ENCODE measurements at regions not wholly inside any gene's neighbourhood (a gene's known extent, or its start where the extent isn't known, plus 50 kb on each side); places are given as distances from the start of the nearest gene placed in this dataset.

DNA sequence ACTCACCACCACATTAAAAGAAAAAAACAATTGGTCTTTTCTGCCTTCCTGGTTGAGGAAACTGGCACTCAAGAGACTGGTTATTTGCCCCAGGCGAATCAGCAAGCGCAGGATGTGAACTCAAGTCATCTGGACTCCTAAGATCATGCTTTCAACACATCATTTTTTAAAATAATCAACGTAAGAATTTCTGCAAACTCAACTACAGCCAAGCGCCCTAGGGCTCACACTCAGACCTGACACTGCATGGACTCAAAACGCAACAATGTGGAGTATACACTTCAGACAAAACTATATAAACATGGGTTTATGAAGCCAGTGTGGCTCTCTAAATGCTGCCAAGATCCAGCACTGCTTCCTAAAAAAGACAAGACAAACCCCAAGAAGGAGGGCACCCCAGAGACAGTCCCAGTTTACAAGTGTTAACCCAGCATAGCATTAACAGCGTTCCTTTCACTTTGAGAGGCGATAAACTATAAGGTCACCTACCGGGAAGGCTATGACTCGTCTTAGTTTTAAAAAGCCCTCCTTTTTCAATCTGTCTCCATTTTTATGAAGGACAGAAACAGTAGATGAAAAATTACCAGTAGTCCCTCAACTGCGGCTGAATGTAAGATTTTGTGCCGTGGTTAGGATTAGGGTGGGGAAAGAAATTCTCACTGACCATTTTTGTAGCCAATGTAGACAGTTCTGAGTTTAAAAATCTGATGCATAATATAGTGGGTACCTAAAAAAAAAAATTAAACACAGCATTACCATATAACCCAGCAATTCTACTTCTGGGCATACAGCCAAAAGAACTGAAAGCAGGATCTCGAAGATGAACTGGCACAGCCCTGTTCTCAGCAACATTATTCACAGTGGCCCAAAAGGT lies 54.8 kb downstream of the SIPA1L2 start:
- TF ChIP-seq, protein P1, sequence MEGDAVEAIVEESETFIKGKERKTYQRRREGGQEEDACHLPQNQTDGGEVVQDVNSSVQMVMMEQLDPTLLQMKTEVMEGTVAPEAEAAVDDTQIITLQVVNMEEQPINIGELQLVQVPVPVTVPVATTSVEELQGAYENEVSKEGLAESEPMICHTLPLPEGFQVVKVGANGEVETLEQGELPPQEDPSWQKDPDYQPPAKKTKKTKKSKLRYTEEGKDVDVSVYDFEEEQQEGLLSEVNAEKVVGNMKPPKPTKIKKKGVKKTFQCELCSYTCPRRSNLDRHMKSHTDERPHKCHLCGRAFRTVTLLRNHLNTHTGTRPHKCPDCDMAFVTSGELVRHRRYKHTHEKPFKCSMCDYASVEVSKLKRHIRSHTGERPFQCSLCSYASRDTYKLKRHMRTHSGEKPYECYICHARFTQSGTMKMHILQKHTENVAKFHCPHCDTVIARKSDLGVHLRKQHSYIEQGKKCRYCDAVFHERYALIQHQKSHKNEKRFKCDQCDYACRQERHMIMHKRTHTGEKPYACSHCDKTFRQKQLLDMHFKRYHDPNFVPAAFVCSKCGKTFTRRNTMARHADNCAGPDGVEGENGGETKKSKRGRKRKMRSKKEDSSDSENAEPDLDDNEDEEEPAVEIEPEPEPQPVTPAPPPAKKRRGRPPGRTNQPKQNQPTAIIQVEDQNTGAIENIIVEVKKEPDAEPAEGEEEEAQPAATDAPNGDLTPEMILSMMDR (IDR thresholded peaks at IDR 0.05): no peak
- no peak for TF ChIP-seq POLR2A (IDR thresholded peaks at IDR 0.05)

All from vagina (tissue), 2 donors.